OCI-LY7 (cell line): ENCODE measurements at regions not wholly inside any gene's neighbourhood (a gene's known extent, or its start where the extent isn't known, plus 50 kb on each side); places are given as distances from the start of the nearest gene placed in this dataset.

Experiments
- BruUV-seq: library from RNA; stranded (reverse); fragments of 400-500 nt; replicated peaks from 2 replicates; lab custom pipeline; 2021; lab: Mats Ljungman, UMichigan
- CTCF ChIA-PET: fragments of 300-600 bp; sonication (Branson Sonifier 250); formaldehyde crosslinking; loops from one replicate; lab custom pipeline; 2022; ENCODE audit warnings: antibody characterized with exemption; ENCODE audit not compliant: unreplicated experiment; lab: Charles Lee
- POLR2A ChIA-PET: fragments of 300-600 bp; sonication (Branson Sonifier 250); formaldehyde crosslinking; loops from one replicate; lab custom pipeline; 2022; ENCODE audit warnings: antibody characterized with exemption; lab: Charles Lee
- DNase-seq: peaks from one replicate; pipeline ENCODE4 v3.0.0-alpha.2; 2015; ENCODE audit warnings: low spot score
- H2AFZ ChIP-seq: fragments of 200-600 bp; sonication (generic), shearing (Covaris generic); 2 replicates; pipeline ENCODE4 v1.6.1; 2014; ENCODE audit warnings: mild to moderate bottlenecking, antibody characterized with exemption, low read length, moderate library complexity
- H3K27ac ChIP-seq: fragments of 200-600 bp; sonication (generic); 2 replicates; pipeline ENCODE4 v1.5.1; 2014; ENCODE audit warnings: mixed run types, low read depth, mild to moderate bottlenecking, moderate library complexity, low read length, inconsistent platforms; ENCODE audit not compliant: poor library complexity, severe bottlenecking
- H3K36me3 ChIP-seq: fragments of 200-600 bp; sonication (generic); 2 replicates; pipeline ENCODE4 v1.6.1; 2014; ENCODE audit warnings: mild to moderate bottlenecking, antibody characterized with exemption, low read length, moderate library complexity, mixed read lengths; ENCODE audit not compliant: insufficient read depth
- H3K4me1 ChIP-seq: fragments of 200-600 bp; sonication (generic); 2 replicates; pipeline ENCODE4 v1.5.1; 2014; ENCODE audit warnings: mild to moderate bottlenecking, low read length; ENCODE audit not compliant: insufficient read depth, poor library complexity, severe bottlenecking
- H3K4me2 ChIP-seq: fragments of 200-600 bp; sonication (generic); 2 replicates; pipeline ENCODE4 v1.6.1; 2014; ENCODE audit warnings: mild to moderate bottlenecking, low read length
- H3K4me3 ChIP-seq: fragments of 200-600 bp; sonication (generic); 2 replicates; pipeline ENCODE4 v1.5.1; 2014; ENCODE audit warnings: mild to moderate bottlenecking, low read depth, low read length; ENCODE audit not compliant: poor library complexity, severe bottlenecking
- H3K79me2 ChIP-seq: fragments of 200-600 bp; sonication (generic); 2 replicates; pipeline ENCODE4 v1.6.1; 2016; ENCODE audit warnings: low read depth, mild to moderate bottlenecking, low read length, moderate library complexity, mixed read lengths; ENCODE audit not compliant: insufficient read depth
- H3K9me2 ChIP-seq: fragments of 200-600 bp; sonication (generic); 2 replicates; pipeline ENCODE4 v1.6.1; 2016; ENCODE audit warnings: mild to moderate bottlenecking, low read length, mixed read lengths; ENCODE audit not compliant: insufficient read depth
- H3K9me3 ChIP-seq: fragments of 200-600 bp; sonication (generic); 2 replicates; pipeline ENCODE4 v1.6.1; 2014; ENCODE audit warnings: mild to moderate bottlenecking, mixed run types, low read length, mixed read lengths
- H4K20me1 ChIP-seq: fragments of 200-600 bp; sonication (generic); 2 replicates; pipeline ENCODE4 v1.6.1; 2014; ENCODE audit warnings: mild to moderate bottlenecking, antibody characterized with exemption, low read length, moderate library complexity, mixed read lengths; ENCODE audit not compliant: insufficient read depth
- EZH2phosphoT487 ChIP-seq: fragments of 200-600 bp; sonication (generic); IDR thresholded peaks from 2 replicates; pipeline ENCODE4 v1.6.1; 2018; ENCODE audit warnings: low read depth, borderline replicate concordance, mild to moderate bottlenecking, mixed run types, antibody characterized with exemption, low read length, moderate library complexity, mixed read lengths
- intact Hi-C: fragments of 100-400 bp; cut with micrococcal nuclease; formaldehyde crosslinking; loops from one replicate; pipeline ENCODE4 v1.10.0; 2022; ENCODE audit not compliant: unreplicated experiment
- TF ChIP-seq, protein P1 (sequence below): fragments of 200-600 bp; sonication (generic); conservative IDR thresholded peaks from 2 replicates; pipeline ENCODE4 v1.5.1; 2014; ENCODE audit warnings: mild to moderate bottlenecking, antibody characterized with exemption, low read length, moderate library complexity, mixed read lengths

DNA sequence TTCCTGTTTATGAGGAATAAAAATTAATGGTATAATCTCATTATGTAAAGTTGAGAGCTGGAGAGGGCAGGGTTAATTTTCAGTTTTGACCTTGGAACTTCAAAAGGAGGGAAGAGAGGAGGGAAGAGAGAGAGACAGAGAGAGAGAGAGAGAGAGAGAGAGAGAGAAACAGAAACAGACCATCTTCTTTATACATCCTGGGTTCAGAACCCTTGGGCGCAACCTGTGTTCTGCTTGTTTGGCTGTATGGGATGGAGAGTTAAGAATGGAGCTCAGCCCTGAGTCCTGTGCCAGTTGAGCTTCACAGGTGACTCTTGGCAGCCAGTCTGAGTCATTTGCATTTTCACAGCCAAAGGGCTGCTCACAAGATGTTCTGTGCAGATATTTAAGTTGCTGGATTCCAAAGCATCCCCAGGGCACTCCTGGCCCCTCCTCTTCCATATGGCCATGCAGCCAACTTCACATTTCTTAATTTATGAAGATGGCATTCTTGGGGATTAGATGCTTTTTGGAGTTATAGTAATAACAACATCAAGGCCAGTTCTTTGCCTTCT lies 143.5 kb downstream of the CARTPT start:
- POLR2A ChIA-PET = interaction anchor here (0.7 kb wide), 1 partner anchor 10 kb away, joined by 3 read pairs; no protein-coding TSS in a partner anchor
- DNase-seq = no peak
- Histone ChIP-seq H3K4me1 (no peaks in the 10 kb centered on the region), H3K36me3 (no peaks in the 10 kb centered on the region), H4K20me1 (no peaks in the 10 kb centered on the region), H3K4me2 (no peak overlapping the region), H3K9me2 (no peaks in the 10 kb centered on the region), H3K27ac (no peak overlapping the region), H2AFZ (no peak overlapping the region), H3K4me3 (no peak overlapping the region), H3K9me3 (no peaks in the 10 kb centered on the region), H3K79me2 (no peaks in the 10 kb centered on the region)
- no TSS peak for BruUV-seq
- TF ChIP-seq, protein P1, sequence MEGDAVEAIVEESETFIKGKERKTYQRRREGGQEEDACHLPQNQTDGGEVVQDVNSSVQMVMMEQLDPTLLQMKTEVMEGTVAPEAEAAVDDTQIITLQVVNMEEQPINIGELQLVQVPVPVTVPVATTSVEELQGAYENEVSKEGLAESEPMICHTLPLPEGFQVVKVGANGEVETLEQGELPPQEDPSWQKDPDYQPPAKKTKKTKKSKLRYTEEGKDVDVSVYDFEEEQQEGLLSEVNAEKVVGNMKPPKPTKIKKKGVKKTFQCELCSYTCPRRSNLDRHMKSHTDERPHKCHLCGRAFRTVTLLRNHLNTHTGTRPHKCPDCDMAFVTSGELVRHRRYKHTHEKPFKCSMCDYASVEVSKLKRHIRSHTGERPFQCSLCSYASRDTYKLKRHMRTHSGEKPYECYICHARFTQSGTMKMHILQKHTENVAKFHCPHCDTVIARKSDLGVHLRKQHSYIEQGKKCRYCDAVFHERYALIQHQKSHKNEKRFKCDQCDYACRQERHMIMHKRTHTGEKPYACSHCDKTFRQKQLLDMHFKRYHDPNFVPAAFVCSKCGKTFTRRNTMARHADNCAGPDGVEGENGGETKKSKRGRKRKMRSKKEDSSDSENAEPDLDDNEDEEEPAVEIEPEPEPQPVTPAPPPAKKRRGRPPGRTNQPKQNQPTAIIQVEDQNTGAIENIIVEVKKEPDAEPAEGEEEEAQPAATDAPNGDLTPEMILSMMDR = no peak
- no peak for TF ChIP-seq EZH2phosphoT487
- CTCF ChIA-PET = no interaction called here
- intact Hi-C loops = no loop called here

DNA sequence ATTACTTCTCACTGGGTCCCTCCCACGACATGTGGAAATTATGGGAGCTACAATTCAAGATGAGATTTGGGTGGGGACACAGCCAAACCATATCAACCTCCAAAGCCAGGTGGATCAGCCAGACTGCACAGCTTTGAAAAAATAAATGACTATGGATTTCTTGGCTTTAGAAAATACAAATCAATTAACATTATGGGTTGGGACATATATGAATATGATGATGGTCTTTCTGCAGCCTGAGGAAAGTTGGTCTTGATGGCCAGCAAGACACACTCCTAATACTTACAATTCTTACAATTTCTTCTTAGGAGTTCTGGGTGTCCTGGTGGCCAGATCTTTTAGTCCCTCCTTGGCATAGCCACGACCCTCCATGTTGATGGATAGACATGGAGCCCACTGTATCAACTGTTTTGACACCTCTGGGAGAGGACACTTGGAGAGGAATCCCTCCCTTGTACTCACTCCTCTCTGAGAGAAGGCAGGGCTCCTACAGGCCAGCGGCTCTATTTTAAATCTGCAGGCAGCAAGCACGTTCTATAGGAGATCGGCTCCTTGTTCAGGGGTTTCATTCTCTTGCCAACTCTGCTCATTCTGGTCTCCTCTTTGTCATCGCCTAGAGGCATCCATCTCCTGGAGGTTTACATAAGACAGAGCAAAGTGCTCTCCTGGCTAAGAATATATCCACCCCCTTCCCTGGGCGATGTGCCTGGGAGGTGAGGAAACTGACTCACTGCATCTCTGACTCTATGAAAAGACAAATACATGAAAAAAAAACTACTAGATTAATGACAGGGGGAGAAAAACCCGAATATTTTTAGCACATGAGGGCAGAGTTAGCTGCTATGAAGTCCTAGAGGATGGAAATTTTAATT lies 145.9 kb downstream of the CARTPT start:
- TF ChIP-seq, protein P1 = no peak
- no peak for TF ChIP-seq EZH2phosphoT487
- Histone ChIP-seq H3K79me2 (no peaks in the 10 kb centered on the region), H3K36me3 (no peaks in the 10 kb centered on the region), H3K4me3 (no peak overlapping the region), H2AFZ (no peak overlapping the region), H3K4me2 (no peak overlapping the region), H3K9me2 (no peaks in the 10 kb centered on the region), H3K9me3 (no peaks in the 10 kb centered on the region), H3K27ac (no peak overlapping the region), H3K4me1 (no peaks in the 10 kb centered on the region), H4K20me1 (no peaks in the 10 kb centered on the region)
- POLR2A ChIA-PET = no interaction called here
- intact Hi-C loops = no loop called here
- CTCF ChIA-PET = no interaction called here
- DNase-seq = no peak
- no TSS peak for BruUV-seq
